ENCODE measurements at regions not wholly inside any gene's neighbourhood (a gene's known extent, or its start where the extent isn't known, plus 50 kb on each side); places are given as distances from the start of the nearest gene placed in this dataset.

GRCh38 chr17:14768923-14769322 is 468.0 kb downstream of the HS3ST3B1 start:
- no peak for DNase-seq (ENCODE audit: low read depth in 2 of 2)

GRCh38 chr17:14762736-14763479 is 462.0 kb downstream of the HS3ST3B1 start:
- DNase-seq (ENCODE audit: low read depth in 2 of 2), result no peak

- no peak for DNase-seq (ENCODE audit: low read depth in 2 of 2)
Measured at GRCh38 chr17:14760719-14761411, 460.0 kb downstream of the HS3ST3B1 start.

GRCh38 chr17:14760212-14760611 is 459.3 kb downstream of the HS3ST3B1 start:
- no peak for DNase-seq (ENCODE audit: low read depth in 2 of 2)

GRCh38 chr17:14759325-14759724 is 458.4 kb downstream of the HS3ST3B1 start:
- no peak for DNase-seq (ENCODE audit: low read depth in 2 of 2)

GRCh38 chr17:14756479-14756878 is 455.6 kb downstream of the HS3ST3B1 start:
- DNase-seq (ENCODE audit: low read depth in 2 of 2), result no peak

GRCh38 chr17:14755002-14755401 is 454.1 kb downstream of the HS3ST3B1 start:
- DNase-seq (ENCODE audit: low read depth in 2 of 2), result no peak

- DNase-seq (ENCODE audit: low read depth in 2 of 2), result no peak
Measured at GRCh38 chr17:14753383-14753782, 452.5 kb downstream of the HS3ST3B1 start.

- no peak for DNase-seq (ENCODE audit: low read depth in 2 of 2)
Measured at GRCh38 chr17:14752011-14752410, 451.1 kb downstream of the HS3ST3B1 start.

GRCh38 chr17:14750866-14751265 is 450.0 kb downstream of the HS3ST3B1 start:
- no peak for DNase-seq (ENCODE audit: low read depth in 2 of 2)

- no peak for DNase-seq (ENCODE audit: low read depth in 2 of 2)
Measured at GRCh38 chr17:14749269-14749668, 448.4 kb downstream of the HS3ST3B1 start.

GRCh38 chr17:14748036-14748710 is 447.3 kb downstream of the HS3ST3B1 start:
- no peak for DNase-seq (ENCODE audit: low read depth in 2 of 2)

- DNase-seq (ENCODE audit: low read depth in 2 of 2), result no peak
Measured at GRCh38 chr17:14747603-14747950, 446.7 kb downstream of the HS3ST3B1 start.

- no peak for DNase-seq (ENCODE audit: low read depth in 2 of 2)
Measured at GRCh38 chr17:14746822-14747602, 446.1 kb downstream of the HS3ST3B1 start.

GRCh38 chr17:14745541-14745940 is 444.7 kb downstream of the HS3ST3B1 start:
- DNase-seq (ENCODE audit: low read depth in 2 of 2), result no peak

GRCh38 chr17:14744761-14745473 is 444.0 kb downstream of the HS3ST3B1 start:
- DNase-seq (ENCODE audit: low read depth in 2 of 2), result no peak

GRCh38 chr17:14741491-14741890 is 440.6 kb downstream of the HS3ST3B1 start:
- DNase-seq (ENCODE audit: low read depth in 2 of 2), result no peak

GRCh38 chr17:14739656-14740431 is 439.0 kb downstream of the HS3ST3B1 start:
- DNase-seq (ENCODE audit: low read depth in 2 of 2), result no peak

GRCh38 chr17:14738652-14738988 is 437.7 kb downstream of the HS3ST3B1 start:
- DNase-seq (ENCODE audit: low read depth in 2 of 2), result no peak

- no peak for DNase-seq (ENCODE audit: low read depth in 2 of 2)
Measured at GRCh38 chr17:14737984-14738651, 437.2 kb downstream of the HS3ST3B1 start.

All from stimulated activated CD8-positive, alpha-beta memory T cell treated with anti-CD3 and anti-CD28 coated beads, Interleukin-7, amount 100 ng/mL, for 1 hour (primary cell).